ENCODE measurements at regions not wholly inside any gene's neighbourhood (a gene's known extent, or its start where the extent isn't known, plus 50 kb on each side); places are given as distances from the start of the nearest gene placed in this dataset.

DNA sequence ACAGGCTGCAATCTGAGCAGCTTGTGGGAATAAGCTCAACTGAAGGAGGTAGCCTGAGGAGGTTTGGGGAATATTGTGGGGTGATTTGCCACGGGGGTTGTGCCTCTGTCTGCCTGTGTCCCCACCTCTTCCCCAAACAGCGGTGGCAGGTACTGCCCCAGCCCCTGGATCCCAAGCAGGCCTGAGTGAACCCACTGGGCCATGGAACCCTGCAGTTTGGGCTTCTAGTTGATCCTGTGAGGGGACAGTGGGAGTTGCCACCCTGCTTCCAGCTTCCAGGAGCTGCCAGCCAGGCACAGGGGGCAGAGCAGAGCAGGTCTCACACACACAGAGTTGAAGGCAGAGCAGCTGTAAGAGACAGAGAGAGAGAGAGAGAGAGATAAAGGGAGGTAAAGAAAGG is 97.4 kb downstream of the PJA1 start:
- TF ChIP-seq, protein P1, sequence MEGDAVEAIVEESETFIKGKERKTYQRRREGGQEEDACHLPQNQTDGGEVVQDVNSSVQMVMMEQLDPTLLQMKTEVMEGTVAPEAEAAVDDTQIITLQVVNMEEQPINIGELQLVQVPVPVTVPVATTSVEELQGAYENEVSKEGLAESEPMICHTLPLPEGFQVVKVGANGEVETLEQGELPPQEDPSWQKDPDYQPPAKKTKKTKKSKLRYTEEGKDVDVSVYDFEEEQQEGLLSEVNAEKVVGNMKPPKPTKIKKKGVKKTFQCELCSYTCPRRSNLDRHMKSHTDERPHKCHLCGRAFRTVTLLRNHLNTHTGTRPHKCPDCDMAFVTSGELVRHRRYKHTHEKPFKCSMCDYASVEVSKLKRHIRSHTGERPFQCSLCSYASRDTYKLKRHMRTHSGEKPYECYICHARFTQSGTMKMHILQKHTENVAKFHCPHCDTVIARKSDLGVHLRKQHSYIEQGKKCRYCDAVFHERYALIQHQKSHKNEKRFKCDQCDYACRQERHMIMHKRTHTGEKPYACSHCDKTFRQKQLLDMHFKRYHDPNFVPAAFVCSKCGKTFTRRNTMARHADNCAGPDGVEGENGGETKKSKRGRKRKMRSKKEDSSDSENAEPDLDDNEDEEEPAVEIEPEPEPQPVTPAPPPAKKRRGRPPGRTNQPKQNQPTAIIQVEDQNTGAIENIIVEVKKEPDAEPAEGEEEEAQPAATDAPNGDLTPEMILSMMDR (conservative IDR thresholded peaks at IDR 0.05): no peak
- no peak overlapping the region for H3K27ac Mint-ChIP-seq (ENCODE audit: unreplicated experiment)
- H3K4me1 Mint-ChIP-seq: peaks cover 13% of the 10 kb centered on the region
- no peaks in the 10 kb centered on the region for H3K27me3 Mint-ChIP-seq (ENCODE audit: low read depth)
- H3K9me3 Mint-ChIP-seq: no peaks in the 10 kb centered on the region
- DNase-seq (ENCODE audit: low read depth, low spot score): no peak
- H3K4me3 Mint-ChIP-seq: no peak overlapping the region
- no peaks in the 10 kb centered on the region for H3K36me3 Mint-ChIP-seq (ENCODE audit: low read depth)

DNA sequence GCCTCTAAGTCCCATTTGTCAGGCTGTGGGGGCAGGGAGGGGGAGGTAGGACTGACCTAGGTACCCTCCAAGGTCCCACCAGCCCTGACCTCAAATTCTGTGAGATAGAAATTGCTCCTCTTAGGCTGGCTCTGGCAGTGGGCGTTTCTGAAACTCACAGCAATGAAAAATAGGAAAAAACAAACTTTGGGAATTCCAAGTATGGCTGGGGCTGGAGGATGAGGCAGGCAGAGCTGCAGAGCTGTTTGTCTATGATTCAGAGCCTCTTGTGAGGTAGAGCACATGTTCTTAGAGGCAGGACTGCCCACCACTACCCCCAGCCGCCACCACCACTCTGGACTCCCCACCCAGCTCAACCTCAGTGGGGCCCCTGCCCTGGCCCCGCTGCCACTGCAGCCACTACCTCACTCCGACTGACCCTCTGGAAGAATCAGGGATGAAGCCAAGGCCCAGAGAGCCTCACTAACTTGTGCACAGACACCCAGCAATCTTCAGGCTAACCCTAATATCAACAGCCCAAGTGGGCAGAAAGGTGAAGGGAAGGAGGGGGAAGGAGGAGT is 98.2 kb downstream of the PJA1 start:
- H3K36me3 Mint-ChIP-seq (ENCODE audit: low read depth): no peaks in the 10 kb centered on the region
- H3K4me1 Mint-ChIP-seq: peaks cover 7% of the 10 kb centered on the region
- TF ChIP-seq, protein P1 (conservative IDR thresholded peaks at IDR 0.05): no peak
- H3K27ac Mint-ChIP-seq (ENCODE audit: unreplicated experiment): no peak overlapping the region
- no peak overlapping the region for H3K4me3 Mint-ChIP-seq
- DNase-seq (ENCODE audit: low read depth, low spot score): no peak
- no peaks in the 10 kb centered on the region for H3K27me3 Mint-ChIP-seq (ENCODE audit: low read depth)
- H3K9me3 Mint-ChIP-seq: no peaks in the 10 kb centered on the region

DNA sequence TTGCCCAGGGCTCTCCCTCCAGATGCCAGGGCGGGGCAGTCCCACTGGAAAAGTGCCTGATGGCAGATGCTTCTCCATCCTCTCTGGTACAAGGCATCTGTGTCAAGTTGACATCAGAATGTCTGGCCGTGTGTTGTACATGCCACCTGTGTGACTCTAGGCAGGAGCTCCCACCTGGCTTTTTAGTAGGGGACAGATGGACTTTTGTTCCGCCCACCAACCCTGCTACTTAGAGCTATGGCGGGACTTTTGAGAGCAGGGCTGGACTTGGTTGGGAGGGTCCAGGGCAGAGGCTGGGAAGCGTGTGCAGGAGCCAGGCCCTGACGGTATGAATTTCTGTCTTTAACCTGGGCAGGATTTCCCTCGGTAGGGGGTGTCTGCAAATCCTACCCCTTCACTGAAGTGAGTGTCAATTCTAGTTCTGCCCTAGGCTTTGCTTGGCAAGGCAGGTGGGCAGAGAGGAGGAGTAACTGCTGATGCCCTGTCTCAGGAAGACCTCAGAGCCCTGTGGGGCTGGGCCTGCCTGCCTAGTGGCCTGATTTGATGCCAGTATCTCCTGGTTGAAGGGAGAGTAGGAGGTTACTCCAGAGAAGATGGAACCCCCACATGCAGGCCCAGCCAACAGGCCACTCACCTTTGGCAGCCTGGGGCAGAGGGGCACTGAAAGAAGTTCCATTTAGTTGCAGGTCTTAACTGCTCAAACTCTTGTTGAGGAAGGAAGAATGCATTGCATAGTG is 99.1 kb downstream of the PJA1 start:
- Mint-ChIP-seq H3K9me3 (no peaks in the 10 kb centered on the region), H3K27ac (ENCODE audit: unreplicated experiment) (no peak overlapping the region), H3K36me3 (ENCODE audit: low read depth) (no peaks in the 10 kb centered on the region), H3K4me1 (peaks cover 7% of the 10 kb centered on the region), H3K27me3 (ENCODE audit: low read depth) (no peaks in the 10 kb centered on the region), H3K4me3 (no peak overlapping the region)
- TF ChIP-seq, protein P1 (conservative IDR thresholded peaks at IDR 0.05): no peak
- no peak for DNase-seq (ENCODE audit: low read depth, low spot score)

DNA sequence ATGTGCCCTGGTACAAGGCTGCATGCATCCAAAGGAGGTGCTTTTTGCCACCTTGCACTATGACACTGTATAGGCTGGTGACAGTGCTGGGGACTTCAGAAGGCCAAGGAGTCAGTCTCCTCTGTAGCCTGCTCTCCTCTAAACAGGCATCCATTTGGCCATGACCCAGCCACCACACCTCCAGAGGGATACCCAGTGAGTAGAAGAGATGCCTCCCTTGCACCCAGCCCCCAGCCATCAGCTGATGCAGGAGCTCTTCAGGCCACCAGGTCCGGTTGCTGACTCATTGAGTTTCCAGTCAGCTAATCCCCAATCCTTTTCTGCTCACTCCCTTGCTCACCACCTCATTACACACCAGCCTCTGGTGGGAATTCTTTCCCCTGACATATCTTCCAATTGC is 99.8 kb downstream of the PJA1 start:
- H3K4me3 Mint-ChIP-seq: no peak overlapping the region
- H3K4me1 Mint-ChIP-seq: peaks cover 7% of the 10 kb centered on the region
- no peak for DNase-seq (ENCODE audit: low read depth, low spot score)
- H3K27ac Mint-ChIP-seq (ENCODE audit: unreplicated experiment): no peak overlapping the region
- H3K9me3 Mint-ChIP-seq: no peaks in the 10 kb centered on the region
- TF ChIP-seq, protein P1 (conservative IDR thresholded peaks at IDR 0.05): no peak
- no peaks in the 10 kb centered on the region for H3K27me3 Mint-ChIP-seq (ENCODE audit: low read depth)
- H3K36me3 Mint-ChIP-seq (ENCODE audit: low read depth): no peaks in the 10 kb centered on the region

DNA sequence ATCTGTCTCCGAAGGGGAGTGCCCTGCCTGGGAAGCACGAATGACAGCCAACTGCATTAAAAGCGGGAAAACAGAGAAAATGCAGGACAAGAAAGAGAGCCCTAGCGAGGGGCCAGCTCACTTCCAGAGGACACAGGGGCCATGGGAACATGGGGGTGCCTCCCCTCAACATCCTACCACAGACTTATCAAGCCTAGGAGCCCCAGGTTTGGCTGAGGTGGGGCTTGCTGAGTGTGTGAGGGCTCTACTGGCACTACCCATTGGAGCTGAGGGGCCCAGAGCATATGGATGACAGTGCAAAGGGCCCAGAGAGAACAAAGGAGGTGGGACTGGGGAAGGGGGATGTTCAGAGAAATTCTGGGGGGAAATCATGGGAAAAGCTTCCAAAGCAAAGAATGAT is 101.8 kb downstream of the PJA1 start:
- DNase-seq (ENCODE audit: low read depth, low spot score): no peak
- Mint-ChIP-seq H3K9me3 (no peaks in the 10 kb centered on the region), H3K27me3 (ENCODE audit: low read depth) (no peaks in the 10 kb centered on the region), H3K4me1 (peaks cover 20% of the 10 kb centered on the region), H3K4me3 (no peak overlapping the region), H3K36me3 (ENCODE audit: low read depth) (no peaks in the 10 kb centered on the region), H3K27ac (ENCODE audit: unreplicated experiment) (no peak overlapping the region)
- TF ChIP-seq, protein P1 (conservative IDR thresholded peaks at IDR 0.05): no peak
